HEK293T (cell line): ENCODE measurements at regions not wholly inside any gene's neighbourhood (a gene's known extent, or its start where the extent isn't known, plus 50 kb on each side); places are given as distances from the start of the nearest gene placed in this dataset.
"Not testable (repeated sequence)": the region's sequence is repeated elsewhere in the genome, so short reads cannot be mapped to it uniquely, and the experiment has no call there.

Source experiments
- CTCF ChIA-PET: fragments of 350-600 bp; formaldehyde crosslinking; extraction: SDS; loops from one replicate; lab custom pipeline; 2021; ENCODE audit warnings: antibody characterized with exemption, inconsistent platforms; lab: Yijun Ruan, JAX
- POLR2A ChIA-PET: fragments of 350-600 bp; formaldehyde crosslinking; extraction: SDS; loops from one replicate; lab custom pipeline; 2020; ENCODE audit warnings: antibody characterized with exemption, inconsistent platforms; lab: Yijun Ruan, JAX
- DNase-seq: peaks from one replicate; pipeline ENCODE4 v3.0.0; 2012; ENCODE audit warnings: mixed read lengths; ENCODE audit errors: extremely low spot score
- ARNT ChIP-seq: fragments of 450-650 bp; IDR thresholded peaks from 2 replicates; pipeline ENCODE4 v1.6.1; 2017; ENCODE audit warnings: mild to moderate bottlenecking
- BHLHE40 ChIP-seq: fragments of 450-650 bp; IDR thresholded peaks from 2 replicates; pipeline ENCODE4 v1.6.1; 2016; ENCODE audit warnings: mild to moderate bottlenecking, moderate library complexity, borderline replicate concordance
- CTBP1 ChIP-seq: fragments of 450-650 bp; IDR thresholded peaks from 2 replicates; pipeline ENCODE4 v1.6.1; 2016; ENCODE audit warnings: borderline replicate concordance
- ELF4 ChIP-seq: fragments of 450-650 bp; IDR thresholded peaks from 2 replicates; pipeline ENCODE4 v1.6.1; 2017; ENCODE audit warnings: antibody characterized with exemption
- FOXA1 ChIP-seq: fragments of 450-650 bp; IDR thresholded peaks from 2 replicates; pipeline ENCODE4 v1.6.1; 2016; ENCODE audit warnings: mild to moderate bottlenecking
- FOXK2 ChIP-seq: fragments of 450-650 bp; IDR thresholded peaks from 2 replicates; pipeline ENCODE4 v1.6.1; 2016; ENCODE audit warnings: mild to moderate bottlenecking
- FOXM1 ChIP-seq: fragments of 450-650 bp; IDR thresholded peaks from 2 replicates; pipeline ENCODE4 v1.6.1; 2017; ENCODE audit warnings: mild to moderate bottlenecking, borderline replicate concordance
- HDGF ChIP-seq: fragments of 450-650 bp; IDR thresholded peaks from 2 replicates; pipeline ENCODE4 v1.6.1; 2017; ENCODE audit warnings: antibody characterized with exemption, borderline replicate concordance
- L3MBTL2 ChIP-seq: fragments of 450-650 bp; conservative IDR thresholded peaks from 2 replicates; pipeline ENCODE4 v1.6.1; 2016; ENCODE audit warnings: mild to moderate bottlenecking
- LEF1 ChIP-seq: fragments of 450-650 bp; IDR thresholded peaks from 2 replicates; pipeline ENCODE4 v1.6.1; 2017; ENCODE audit warnings: mild to moderate bottlenecking, borderline replicate concordance
- NFRKB ChIP-seq: fragments of 450-650 bp; IDR thresholded peaks from 2 replicates; pipeline ENCODE4 v1.6.1; 2016; ENCODE audit warnings: mild to moderate bottlenecking, moderate library complexity
- PKNOX1 ChIP-seq: fragments of 450-650 bp; IDR thresholded peaks from 2 replicates; pipeline ENCODE4 v1.6.1; 2016
- SP1 ChIP-seq: fragments of 450-650 bp; IDR thresholded peaks from 2 replicates; pipeline ENCODE4 v1.6.1; 2017
- SUZ12 ChIP-seq: fragments of 450-650 bp; IDR thresholded peaks from 2 replicates; pipeline ENCODE4 v1.6.1; 2016; ENCODE audit warnings: mild to moderate bottlenecking
- TARDBP ChIP-seq: fragments of 450-650 bp; IDR thresholded peaks from 2 replicates; pipeline ENCODE4 v1.6.1; 2016
- ZNF384 ChIP-seq: fragments of 450-650 bp; IDR thresholded peaks from 2 replicates; pipeline ENCODE4 v1.6.1; 2016

GRCh38 chr7:155381852-155382801 lies 75.8 kb upstream of the EN2 start:
- no peak for DNase-seq
- POLR2A ChIA-PET = interaction anchor here (1.0 kb wide), 1 partner anchor 91 kb away, joined by 3 read pairs; no protein-coding TSS in a partner anchor
- TF ChIP-seq CTBP1 (no peak), L3MBTL2 (no peak)
- CTCF ChIA-PET = interaction anchor here (3.6 kb wide), 1 partner anchor 151 kb away, joined by 25 read pairs; no protein-coding TSS in a partner anchor

- ChIA-PET CTCF (no interaction called here), POLR2A (interaction anchor here (1.0 kb wide), 1 partner anchor 90 kb away, joined by 3 read pairs; no protein-coding TSS in a partner anchor)
- no peak for DNase-seq
- no peak for TF ChIP-seq ELF4
- no peak for TF ChIP-seq FOXM1
- no peak for TF ChIP-seq SUZ12
- TF ChIP-seq FOXK2 = no peak
- TF ChIP-seq ZNF384 = no peak
- TF ChIP-seq TARDBP = no peak
- TF ChIP-seq SP1 = no peak
- no peak for TF ChIP-seq BHLHE40
- TF ChIP-seq ARNT = no peak
- no peak for TF ChIP-seq NFRKB
- no peak for TF ChIP-seq LEF1
- TF ChIP-seq L3MBTL2 = no peak
- TF ChIP-seq FOXA1 = no peak
- TF ChIP-seq HDGF = no peak
- no peak for TF ChIP-seq PKNOX1
- TF ChIP-seq CTBP1 = no peak
These were observed 75.1 kb upstream of the EN2 start for GRCh38 chr7:155382802-155383171.

GRCh38 chr7:155383756-155384491 lies 74.0 kb upstream of the EN2 start:
- POLR2A ChIA-PET = no interaction called here
- CTCF ChIA-PET = no interaction called here
- TF ChIP-seq FOXK2 (no peak), PKNOX1 (no peak), SP1 (no peak), FOXA1 (no peak), NFRKB (no peak), FOXM1 (no peak), L3MBTL2 (no peak), BHLHE40 (no peak), CTBP1 (no peak), ZNF384 (no peak), SUZ12 (no peak), LEF1 (no peak), ARNT (no peak), TARDBP (no peak), HDGF (no peak)
- no peak for DNase-seq

GRCh38 chr7:155384751-155385150 lies 73.2 kb upstream of the EN2 start:
- no peak for TF ChIP-seq NFRKB
- no peak for TF ChIP-seq FOXK2
- no peak for TF ChIP-seq BHLHE40
- TF ChIP-seq SUZ12 = no peak
- TF ChIP-seq TARDBP = no peak
- TF ChIP-seq CTBP1 = no peak
- TF ChIP-seq HDGF = no peak
- no peak for TF ChIP-seq ARNT
- TF ChIP-seq ELF4 = no peak
- no peak for TF ChIP-seq FOXM1
- no peak for TF ChIP-seq LEF1
- TF ChIP-seq L3MBTL2 = no peak
- TF ChIP-seq ZNF384 = no peak
- TF ChIP-seq PKNOX1 = no peak
- TF ChIP-seq FOXA1 = no peak
- DNase-seq = no peak
- ChIA-PET CTCF (no interaction called here), POLR2A (no interaction called here)

GRCh38 chr7:155385182-155385581 lies 72.7 kb upstream of the EN2 start:
- POLR2A ChIA-PET, DNase-seq, CTCF ChIA-PET: not testable (repeated sequence)

GRCh38 chr7:155386608-155387007 lies 71.3 kb upstream of the EN2 start:
- no peak for DNase-seq
- no peak for TF ChIP-seq PKNOX1
- TF ChIP-seq HDGF = no peak
- TF ChIP-seq TARDBP = no peak
- TF ChIP-seq LEF1 = no peak
- TF ChIP-seq SUZ12 = no peak
- no peak for TF ChIP-seq FOXM1
- TF ChIP-seq ELF4 = no peak
- no peak for TF ChIP-seq L3MBTL2
- TF ChIP-seq NFRKB = no peak
- no peak for TF ChIP-seq ARNT
- TF ChIP-seq FOXK2 = no peak
- no peak for TF ChIP-seq BHLHE40
- ChIA-PET POLR2A (no interaction called here), CTCF (interaction anchor here (0.8 to 1.3 kb wide), 3 partner anchors 8 to 13 kb away, joined by 3 to 4 read pairs (median 3); no protein-coding TSS in a partner anchor)
